ENCODE measurements at regions not wholly inside any gene's neighbourhood (a gene's known extent, or its start where the extent isn't known, plus 50 kb on each side); places are given as distances from the start of the nearest gene placed in this dataset.

GRCh38 chr20:39605361-39605760 is 643.2 kb downstream of the DHX35 start:
- H3F3A ChIP-seq (ENCODE audit: insufficient read depth, low read length) = no peaks in the 10 kb centered on the region
- H3K36me3 ChIP-seq (ENCODE audit: insufficient read depth, low read length) = no peaks in the 10 kb centered on the region
- no peaks in the 10 kb centered on the region for H3K4me1 ChIP-seq (ENCODE audit: insufficient read depth, low read length, severe bottlenecking)
- no peak overlapping the region for H3K9ac ChIP-seq (ENCODE audit: low read length)
- no peak overlapping the region for H3K4me3 ChIP-seq (ENCODE audit: low read depth, low read length, poor library complexity, severe bottlenecking)
- no peak for TF ChIP-seq EZH2 (IDR thresholded peaks at IDR 0.05; ENCODE audit: borderline replicate concordance, low read length)
- TF ChIP-seq CTCF (IDR thresholded peaks at IDR 0.05; ENCODE audit: low read length) = no peak
- H3K27me3 ChIP-seq (ENCODE audit: insufficient read depth, low read length) = no peaks in the 10 kb centered on the region
- no peaks in the 10 kb centered on the region for H3K9me2 ChIP-seq (ENCODE audit: low read depth, low read length)
- no peaks in the 10 kb centered on the region for H4K20me1 ChIP-seq (ENCODE audit: insufficient read depth, low read length)
- H2AFZ ChIP-seq (ENCODE audit: low read length) = no peak overlapping the region
- no peak overlapping the region for H3K27ac ChIP-seq (ENCODE audit: low read depth, low read length, poor library complexity, severe bottlenecking)
- H3K9me3 ChIP-seq (ENCODE audit: low read length) = no peaks in the 10 kb centered on the region
- H3K79me2 ChIP-seq (ENCODE audit: insufficient read depth, low read length) = no peaks in the 10 kb centered on the region
- no peak overlapping the region for H3K4me2 ChIP-seq (ENCODE audit: low read length)

- no peak overlapping the region for H3K4me2 ChIP-seq (ENCODE audit: low read length)
- TF ChIP-seq EZH2 (IDR thresholded peaks at IDR 0.05; ENCODE audit: borderline replicate concordance, low read length) = no peak
- no peaks in the 10 kb centered on the region for H3K9me2 ChIP-seq (ENCODE audit: low read depth, low read length)
- H4K20me1 ChIP-seq (ENCODE audit: insufficient read depth, low read length) = no peaks in the 10 kb centered on the region
- no peaks in the 10 kb centered on the region for H3F3A ChIP-seq (ENCODE audit: insufficient read depth, low read length)
- no peak overlapping the region for H3K27ac ChIP-seq (ENCODE audit: low read depth, low read length, poor library complexity, severe bottlenecking)
- H3K36me3 ChIP-seq (ENCODE audit: insufficient read depth, low read length) = no peaks in the 10 kb centered on the region
- no peak overlapping the region for H3K4me3 ChIP-seq (ENCODE audit: low read depth, low read length, poor library complexity, severe bottlenecking)
- no peaks in the 10 kb centered on the region for H3K79me2 ChIP-seq (ENCODE audit: insufficient read depth, low read length)
- H3K9ac ChIP-seq (ENCODE audit: low read length) = no peak overlapping the region
- H2AFZ ChIP-seq (ENCODE audit: low read length) = no peak overlapping the region
- H3K27me3 ChIP-seq (ENCODE audit: insufficient read depth, low read length) = no peaks in the 10 kb centered on the region
- H3K4me1 ChIP-seq (ENCODE audit: insufficient read depth, low read length, severe bottlenecking) = no peaks in the 10 kb centered on the region
- H3K9me3 ChIP-seq (ENCODE audit: low read length) = no peaks in the 10 kb centered on the region
Observed at GRCh38 chr20:39603219-39603618, 641.1 kb downstream of the DHX35 start.

DNA sequence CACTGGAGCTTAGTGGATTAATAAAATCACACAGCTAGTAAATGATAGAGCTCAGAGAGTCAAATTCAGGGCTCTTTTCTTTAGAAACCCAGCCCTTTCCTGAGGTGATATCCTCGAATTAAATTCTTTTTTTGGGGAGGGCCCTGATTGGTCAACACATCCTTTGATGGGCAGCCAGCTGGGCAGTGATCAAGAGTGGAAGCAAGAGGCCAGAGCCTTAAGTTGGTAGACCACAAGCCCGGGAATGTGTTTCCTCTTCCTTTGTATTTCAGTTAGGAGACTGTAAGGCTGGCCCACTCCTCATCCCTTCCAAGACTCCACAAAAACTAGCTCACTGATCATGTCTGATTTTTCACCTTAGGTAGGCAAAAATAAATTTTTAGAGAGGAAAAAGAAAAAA is 640.5 kb downstream of the DHX35 start:
- H3K9me2 ChIP-seq (ENCODE audit: low read depth, low read length) = no peaks in the 10 kb centered on the region
- H3K36me3 ChIP-seq (ENCODE audit: insufficient read depth, low read length) = no peaks in the 10 kb centered on the region
- H3F3A ChIP-seq (ENCODE audit: insufficient read depth, low read length) = no peaks in the 10 kb centered on the region
- H3K9me3 ChIP-seq (ENCODE audit: low read length) = no peaks in the 10 kb centered on the region
- TF ChIP-seq CTCF (IDR thresholded peaks at IDR 0.05; ENCODE audit: low read length) (no peak), EZH2 (IDR thresholded peaks at IDR 0.05; ENCODE audit: borderline replicate concordance, low read length) (no peak)
- no peak overlapping the region for H2AFZ ChIP-seq (ENCODE audit: low read length)
- no peak overlapping the region for H3K4me2 ChIP-seq (ENCODE audit: low read length)
- no peak overlapping the region for H3K27ac ChIP-seq (ENCODE audit: low read depth, low read length, poor library complexity, severe bottlenecking)
- no peak overlapping the region for H3K9ac ChIP-seq (ENCODE audit: low read length)
- H4K20me1 ChIP-seq (ENCODE audit: insufficient read depth, low read length) = no peaks in the 10 kb centered on the region
- H3K4me1 ChIP-seq (ENCODE audit: insufficient read depth, low read length, severe bottlenecking) = no peaks in the 10 kb centered on the region
- H3K27me3 ChIP-seq (ENCODE audit: insufficient read depth, low read length) = no peaks in the 10 kb centered on the region
- H3K79me2 ChIP-seq (ENCODE audit: insufficient read depth, low read length) = no peaks in the 10 kb centered on the region
- no peak overlapping the region for H3K4me3 ChIP-seq (ENCODE audit: low read depth, low read length, poor library complexity, severe bottlenecking)

- TF ChIP-seq EZH2 (IDR thresholded peaks at IDR 0.05; ENCODE audit: borderline replicate concordance, low read length) (no peak), CTCF (IDR thresholded peaks at IDR 0.05; ENCODE audit: low read length) (no peak)
- Histone ChIP-seq H3K9me3 (ENCODE audit: low read length) (no peaks in the 10 kb centered on the region), H3K79me2 (ENCODE audit: insufficient read depth, low read length) (no peaks in the 10 kb centered on the region), H3K4me3 (ENCODE audit: low read depth, low read length, poor library complexity, severe bottlenecking) (no peak overlapping the region), H3K4me1 (ENCODE audit: insufficient read depth, low read length, severe bottlenecking) (no peaks in the 10 kb centered on the region), H3K9ac (ENCODE audit: low read length) (no peak overlapping the region), H4K20me1 (ENCODE audit: insufficient read depth, low read length) (no peaks in the 10 kb centered on the region), H3K36me3 (ENCODE audit: insufficient read depth, low read length) (no peaks in the 10 kb centered on the region), H3K4me2 (ENCODE audit: low read length) (no peak overlapping the region), H2AFZ (ENCODE audit: low read length) (no peak overlapping the region), H3K27ac (ENCODE audit: low read depth, low read length, poor library complexity, severe bottlenecking) (no peak overlapping the region), H3F3A (ENCODE audit: insufficient read depth, low read length) (no peaks in the 10 kb centered on the region), H3K9me2 (ENCODE audit: low read depth, low read length) (no peaks in the 10 kb centered on the region), H3K27me3 (ENCODE audit: insufficient read depth, low read length) (no peaks in the 10 kb centered on the region)
Observed at GRCh38 chr20:39600871-39601270, 638.7 kb downstream of the DHX35 start.
